SKM-1 (cell line): ENCODE measurements at regions not wholly inside any gene's neighbourhood (a gene's known extent, or its start where the extent isn't known, plus 50 kb on each side); places are given as distances from the start of the nearest gene placed in this dataset.

Experiments
- DNase-seq: peaks from one replicate; lab custom pipeline; 2025; ENCODE audit not compliant: unreplicated experiment; lab: John Stamatoyannopoulos, UW

GRCh38 chr22:34303656-34304055 lies 383.4 kb upstream of the LARGE1 start:
- DNase-seq: no peak

DNA sequence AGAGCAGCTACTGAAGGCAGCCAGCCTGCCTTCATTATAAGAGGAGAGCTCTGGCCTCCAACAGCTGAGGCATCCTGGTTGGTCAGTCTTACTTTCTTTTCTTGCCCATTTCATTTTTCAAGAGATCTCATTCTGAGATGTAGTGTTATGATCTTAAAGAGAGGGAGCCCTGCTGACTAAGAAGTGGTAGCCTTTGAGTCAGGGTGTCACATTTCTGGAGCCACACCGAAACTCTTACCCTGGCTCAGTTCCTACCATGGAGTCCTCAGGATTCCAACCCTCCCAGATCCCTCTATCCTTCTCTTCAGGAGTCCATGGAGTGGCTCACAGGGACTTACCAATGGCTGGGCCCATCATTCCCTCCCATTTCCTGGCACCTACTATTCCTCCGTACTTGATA lies 386.1 kb upstream of the LARGE1 start:
- no peak for DNase-seq

DNA sequence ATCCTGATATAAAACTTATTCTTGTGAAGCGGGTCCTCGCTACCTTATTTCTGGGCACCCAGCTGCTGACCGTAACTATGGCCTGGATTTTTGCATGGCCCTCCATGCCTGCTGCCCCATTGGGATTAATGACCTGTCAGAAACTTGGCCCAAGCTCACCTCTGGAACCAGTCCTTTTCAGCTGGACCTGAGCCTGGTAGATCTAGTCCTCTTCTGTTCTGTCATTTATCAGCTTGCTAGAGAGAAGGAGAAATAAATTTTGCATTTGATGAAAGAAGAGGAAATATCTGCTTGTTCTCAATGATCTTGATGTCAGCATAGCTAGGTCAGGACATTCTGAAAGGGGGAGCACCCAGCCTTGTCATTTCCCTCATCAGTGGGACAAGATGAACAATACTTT lies 387.8 kb upstream of the LARGE1 start:
- DNase-seq: no peak

GRCh38 chr22:34319346-34319745 lies 399.1 kb upstream of the LARGE1 start:
- DNase-seq: no peak

- no peak for DNase-seq
These were observed 404.5 kb upstream of the LARGE1 start for GRCh38 chr22:34324763-34325162.

DNA sequence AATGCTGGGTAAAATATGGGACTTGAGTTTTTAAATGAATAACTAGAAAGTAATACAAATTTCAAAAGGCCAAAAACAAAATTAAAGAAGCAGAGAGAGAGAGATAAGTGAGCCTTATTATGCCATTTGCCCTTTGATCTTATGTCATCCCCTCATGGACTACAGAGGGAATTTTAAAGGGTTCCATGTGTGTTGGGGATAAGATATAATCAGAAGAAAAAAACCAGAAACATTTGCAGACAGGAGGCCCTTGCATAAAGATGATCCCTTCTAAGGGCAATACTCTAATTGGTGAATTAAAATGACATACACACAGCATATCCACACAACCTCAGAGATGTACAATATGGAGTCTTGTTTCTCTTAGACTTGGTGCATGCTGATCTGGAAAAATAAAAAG lies 406.6 kb upstream of the LARGE1 start:
- no peak for DNase-seq

DNA sequence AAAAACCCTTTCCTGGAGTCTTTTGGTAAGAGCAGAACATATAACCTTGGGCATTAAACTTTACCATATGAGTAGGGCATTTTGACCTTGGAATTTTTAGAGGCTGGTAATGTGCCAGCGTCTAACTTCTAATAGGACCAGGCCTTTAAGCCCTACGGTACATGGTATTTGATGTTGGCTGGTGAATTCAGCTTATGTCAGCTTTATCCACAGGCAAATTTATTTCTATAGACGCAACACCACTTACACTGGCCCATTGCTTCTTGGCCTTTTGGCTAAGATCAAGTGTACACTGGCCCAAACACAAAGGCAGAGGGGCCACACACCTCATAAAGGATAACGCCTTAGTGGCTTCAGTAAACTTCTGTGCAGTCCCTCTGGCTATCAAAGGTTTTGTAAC lies 410.2 kb upstream of the LARGE1 start:
- no peak for DNase-seq

DNA sequence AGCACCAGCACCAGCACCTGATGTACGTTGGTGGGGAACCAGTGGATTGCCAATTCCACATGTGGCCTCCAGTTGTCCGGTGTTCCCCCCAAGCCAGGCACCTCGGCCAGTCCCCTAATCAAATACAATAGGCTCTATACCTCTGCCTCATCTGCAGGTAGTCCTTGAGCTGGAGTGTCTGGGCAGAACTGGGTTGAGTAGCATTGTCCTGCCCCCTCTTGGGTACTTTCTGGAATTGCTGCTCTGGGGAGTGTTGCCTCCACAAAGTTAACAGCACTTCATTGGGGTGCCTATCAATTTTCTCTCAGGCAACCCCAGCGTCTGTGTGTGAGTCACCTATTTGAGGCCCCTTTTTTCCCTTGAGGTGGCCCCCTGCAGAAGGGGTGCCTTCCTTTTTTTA lies 413.0 kb upstream of the LARGE1 start:
- DNase-seq: no peak

DNA sequence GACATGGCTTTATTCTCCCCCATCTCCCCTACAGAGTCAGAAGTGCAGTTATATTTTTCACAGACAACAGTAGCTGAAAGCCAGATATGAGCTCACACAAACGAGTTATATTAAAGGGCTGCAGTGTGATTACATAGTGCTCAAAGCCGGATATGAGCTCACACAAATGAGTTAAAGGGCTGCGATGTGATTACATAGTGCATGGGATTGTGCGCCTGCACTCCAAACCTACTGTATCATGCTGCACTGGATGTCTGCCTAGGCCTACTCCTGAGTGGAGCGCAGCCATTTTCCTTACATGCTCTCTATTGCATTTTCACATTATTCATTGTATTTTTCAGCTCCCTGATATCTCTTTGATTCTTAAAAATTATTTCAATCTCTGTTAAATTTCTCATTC lies 414.6 kb upstream of the LARGE1 start:
- no peak for DNase-seq

DNA sequence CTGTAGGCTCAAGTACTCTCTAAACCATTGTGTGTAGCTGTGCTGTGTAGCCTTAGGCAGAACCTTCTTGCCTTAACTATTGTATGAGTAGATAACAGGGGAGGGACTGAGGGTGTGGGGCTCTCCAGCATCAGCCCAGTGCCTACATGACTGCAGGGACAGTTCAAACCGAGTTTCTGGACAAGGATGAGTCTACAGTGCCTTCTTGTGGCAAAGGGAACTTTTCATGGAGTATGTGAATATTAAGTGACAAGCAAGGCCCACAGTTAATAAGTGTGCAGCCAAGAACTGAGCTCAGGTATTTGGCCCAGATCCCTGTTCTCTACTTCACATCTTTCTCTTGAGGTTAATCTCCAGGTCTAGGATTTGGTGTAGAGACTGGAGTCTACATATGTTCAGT lies 424.4 kb upstream of the LARGE1 start:
- DNase-seq: no peak

DNA sequence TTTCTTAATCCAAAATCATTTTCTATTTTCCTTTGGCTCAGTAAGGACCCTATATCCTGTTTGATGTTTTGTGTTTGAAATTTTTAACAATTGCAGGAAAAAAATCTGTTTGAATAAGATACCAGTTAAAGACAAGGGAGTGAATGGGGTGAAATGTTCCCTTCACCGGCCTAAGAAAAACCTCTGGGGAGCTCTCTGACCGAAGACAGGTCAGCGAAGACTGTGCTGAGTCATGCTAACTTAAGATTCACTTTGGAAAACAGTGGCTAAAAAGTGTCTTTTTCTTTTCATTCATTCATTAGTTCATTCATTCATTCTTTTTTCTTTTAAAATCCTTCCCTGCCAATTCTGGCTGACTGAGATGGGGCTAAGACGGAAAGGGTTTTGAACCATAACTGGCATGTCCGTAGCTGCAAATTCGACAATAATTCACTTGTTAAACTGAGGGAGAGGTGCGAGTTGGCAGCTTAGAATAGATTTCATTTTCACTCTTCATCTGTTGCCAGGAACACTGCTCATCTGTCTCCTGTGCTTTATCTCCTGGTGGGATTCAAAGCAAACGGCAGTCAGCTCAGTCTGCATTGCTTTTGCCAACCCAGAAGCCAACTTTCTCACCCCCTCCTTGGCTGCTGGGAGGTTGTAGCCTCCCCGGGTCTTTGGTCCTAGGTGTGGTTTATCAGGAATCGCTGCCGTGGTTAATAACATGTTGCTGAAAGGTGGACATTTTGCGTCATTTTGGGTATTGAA lies 434.0 kb upstream of the LARGE1 start:
- no peak for DNase-seq

GRCh38 chr22:34356481-34356880 lies 436.2 kb upstream of the LARGE1 start:
- no peak for DNase-seq

DNA sequence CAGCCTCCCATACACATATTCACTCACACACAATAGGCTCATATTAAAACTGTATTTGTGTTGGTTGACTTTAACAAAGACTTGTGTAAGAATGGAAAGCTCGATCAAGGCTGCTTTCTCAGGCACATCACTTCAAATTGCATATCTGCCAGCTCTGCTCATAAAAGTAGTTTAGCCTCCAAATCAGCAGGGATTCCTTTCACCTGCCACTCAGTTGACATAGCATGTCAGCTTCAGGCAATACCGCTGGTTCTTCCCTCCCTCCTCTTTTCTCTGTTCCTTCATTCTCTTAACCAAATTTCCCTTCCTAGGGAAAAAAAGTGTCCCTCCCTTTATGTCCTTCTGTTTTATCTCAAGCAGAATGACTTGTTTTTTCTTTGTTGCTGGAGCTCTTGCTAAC lies 450.4 kb upstream of the LARGE1 start:
- DNase-seq: no peak

DNA sequence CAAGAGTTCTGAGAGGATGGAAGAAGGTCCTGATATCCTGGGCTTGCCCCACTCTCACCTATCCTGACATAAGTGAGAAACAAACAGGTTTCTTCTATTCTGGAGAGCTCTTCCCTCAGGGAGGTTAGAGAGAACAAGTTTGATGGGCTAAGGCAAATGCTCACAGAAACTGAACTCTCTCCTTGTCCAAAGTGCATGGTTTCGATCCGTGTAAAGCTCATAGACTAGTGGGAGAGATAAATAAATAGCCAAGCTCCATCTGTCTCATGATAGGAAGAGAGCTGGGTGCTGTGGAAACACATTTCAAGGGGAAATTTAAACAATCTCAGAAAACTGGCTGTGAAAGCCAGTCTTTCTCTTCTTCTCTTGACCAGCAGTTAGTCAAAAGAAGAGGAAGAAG lies 459.5 kb upstream of the LARGE1 start:
- DNase-seq: no peak

- no peak for DNase-seq
These were observed 460.3 kb upstream of the LARGE1 start for GRCh38 chr22:34380532-34380931.

- DNase-seq: no peak
These were observed 470.1 kb upstream of the LARGE1 start for GRCh38 chr22:34390400-34390799.

DNA sequence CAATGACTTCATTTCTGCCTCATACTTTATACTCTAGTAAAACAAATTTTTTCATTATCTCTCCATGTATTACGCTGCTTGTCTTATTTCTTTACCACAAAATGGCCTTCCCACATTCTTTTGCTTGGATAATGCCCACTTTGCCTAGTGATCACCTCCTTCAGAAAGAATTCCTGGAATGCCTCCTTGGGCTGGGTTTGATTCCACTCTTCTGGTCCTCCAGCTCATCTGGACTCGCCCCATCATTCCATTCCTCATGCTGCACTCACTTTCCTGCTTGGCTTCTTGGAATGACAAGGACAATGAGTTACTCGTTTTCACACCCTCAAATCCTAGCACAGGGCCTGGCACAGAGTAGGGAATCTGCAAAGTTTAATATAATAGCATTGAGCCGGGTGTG lies 475.1 kb upstream of the LARGE1 start:
- DNase-seq: no peak

- DNase-seq: no peak
These were observed 483.4 kb upstream of the LARGE1 start for GRCh38 chr22:34403667-34404066.

DNA sequence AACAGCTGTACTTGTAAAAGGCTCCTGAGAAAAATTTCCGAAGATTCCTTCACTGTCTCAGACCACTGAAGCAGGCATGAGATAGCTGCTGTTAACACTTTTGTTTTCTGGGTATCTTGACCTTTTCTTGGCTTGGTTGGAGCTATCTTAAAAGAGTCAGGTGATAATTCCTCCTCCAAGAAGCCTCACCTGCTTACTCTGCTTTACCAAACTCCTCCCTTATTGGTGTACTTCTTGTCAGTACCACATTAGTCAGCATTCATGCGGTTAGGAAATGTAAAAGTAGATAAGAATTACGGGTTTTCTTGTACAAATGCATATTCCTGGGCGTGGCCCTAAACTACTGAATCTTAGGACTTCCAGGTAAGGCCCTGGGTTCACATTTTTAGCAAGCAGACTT lies 489.8 kb upstream of the LARGE1 start:
- no peak for DNase-seq

- DNase-seq: peak; percentile 9
These were observed 494.5 kb upstream of the LARGE1 start for GRCh38 chr22:34414467-34415440.

- DNase-seq: no peak
These were observed 496.0 kb upstream of the LARGE1 start for GRCh38 chr22:34416022-34416860.
